ENCODE measurements at regions not wholly inside any gene's neighbourhood (a gene's known extent, or its start where the extent isn't known, plus 50 kb on each side); places are given as distances from the start of the nearest gene placed in this dataset.

GRCh38 chr22:47609653-47610052 lies 847.2 kb downstream of the TBC1D22A start:
- DNase-seq (ENCODE audit: low read depth), result no peak
- H3K4me3 ChIP-seq (ENCODE audit: low read depth, low read length), result no peak overlapping the region
- no peak for TF ChIP-seq CTCF (IDR thresholded peaks at IDR 0.05; ENCODE audit: low read depth, low read length, missing control alignments)

GRCh38 chr22:47608421-47608820 lies 846.0 kb downstream of the TBC1D22A start:
- no peak for DNase-seq (ENCODE audit: low read depth)
- no peak overlapping the region for H3K4me3 ChIP-seq (ENCODE audit: low read depth, low read length)

GRCh38 chr22:47607486-47607885 lies 845.0 kb downstream of the TBC1D22A start:
- no peak for DNase-seq (ENCODE audit: low read depth)
- H3K4me3 ChIP-seq (ENCODE audit: low read depth, low read length), result no peak overlapping the region
- TF ChIP-seq CTCF (IDR thresholded peaks at IDR 0.05; ENCODE audit: low read depth, low read length, missing control alignments), result no peak

More at GRCh38 chr22:47608421-47608820, 846.0 kb downstream of the TBC1D22A start:
- TF ChIP-seq CTCF (IDR thresholded peaks at IDR 0.05; ENCODE audit: low read depth, low read length, missing control alignments), result no peak

- TF ChIP-seq CTCF (IDR thresholded peaks at IDR 0.05; ENCODE audit: low read depth, low read length, missing control alignments), result no peak
- H3K4me3 ChIP-seq (ENCODE audit: low read depth, low read length), result no peak overlapping the region
- no peak for DNase-seq (ENCODE audit: low read depth)
Observed at GRCh38 chr22:47606426-47606825, 844.0 kb downstream of the TBC1D22A start.

- no peak overlapping the region for H3K4me3 ChIP-seq (ENCODE audit: low read depth, low read length)
- TF ChIP-seq CTCF (IDR thresholded peaks at IDR 0.05; ENCODE audit: low read depth, low read length, missing control alignments), result no peak
- no peak for DNase-seq (ENCODE audit: low read depth)
Observed at GRCh38 chr22:47605886-47606285, 843.4 kb downstream of the TBC1D22A start.

- TF ChIP-seq CTCF (IDR thresholded peaks at IDR 0.05; ENCODE audit: low read depth, low read length, missing control alignments), result no peak
- H3K4me3 ChIP-seq (ENCODE audit: low read depth, low read length), result no peak overlapping the region
- DNase-seq (ENCODE audit: low read depth), result no peak
Observed at GRCh38 chr22:47605441-47605840, 843.0 kb downstream of the TBC1D22A start.

GRCh38 chr22:47604563-47604962 lies 842.1 kb downstream of the TBC1D22A start:
- no peak for TF ChIP-seq CTCF (IDR thresholded peaks at IDR 0.05; ENCODE audit: low read depth, low read length, missing control alignments)
- DNase-seq (ENCODE audit: low read depth), result no peak
- no peak overlapping the region for H3K4me3 ChIP-seq (ENCODE audit: low read depth, low read length)
